ENCODE measurements at regions not wholly inside any gene's neighbourhood (a gene's known extent, or its start where the extent isn't known, plus 50 kb on each side); places are given as distances from the start of the nearest gene placed in this dataset.
"Not testable (repeated sequence)": the region's sequence is repeated elsewhere in the genome, so short reads cannot be mapped to it uniquely, and the experiment has no call there.

GRCh38 chr10:46645110-46645509, 66.2 kb downstream of the SYT15 start:
- H3K9me3 Mint-ChIP-seq; H3K4me1 Mint-ChIP-seq (ENCODE audit: low read depth); H3K36me3 Mint-ChIP-seq (ENCODE audit: low read depth); H3K27ac Mint-ChIP-seq; H3K4me3 Mint-ChIP-seq; H3K27me3 Mint-ChIP-seq: not testable (repeated sequence)

- H3K9me3 Mint-ChIP-seq; H3K4me3 Mint-ChIP-seq; H3K27ac Mint-ChIP-seq; H3K4me1 Mint-ChIP-seq (ENCODE audit: low read depth); H3K27me3 Mint-ChIP-seq; H3K36me3 Mint-ChIP-seq (ENCODE audit: low read depth): not testable (repeated sequence)
Observed at GRCh38 chr10:46646132-46646531, 67.2 kb downstream of the SYT15 start.

- H3K36me3 Mint-ChIP-seq (ENCODE audit: low read depth); H3K4me1 Mint-ChIP-seq (ENCODE audit: low read depth); H3K4me3 Mint-ChIP-seq; H3K27ac Mint-ChIP-seq; H3K9me3 Mint-ChIP-seq; H3K27me3 Mint-ChIP-seq: not testable (repeated sequence)
Observed at GRCh38 chr10:46650967-46651366, 72.0 kb downstream of the SYT15 start.

GRCh38 chr10:46657437-46657836, 78.5 kb downstream of the SYT15 start:
- not testable (repeated sequence) for H3K4me3 Mint-ChIP-seq; H3K9me3 Mint-ChIP-seq; H3K27me3 Mint-ChIP-seq; H3K36me3 Mint-ChIP-seq (ENCODE audit: low read depth); H3K4me1 Mint-ChIP-seq (ENCODE audit: low read depth); H3K27ac Mint-ChIP-seq

- not testable (repeated sequence) for H3K27ac Mint-ChIP-seq; H3K9me3 Mint-ChIP-seq; H3K4me3 Mint-ChIP-seq; H3K36me3 Mint-ChIP-seq (ENCODE audit: low read depth); H3K27me3 Mint-ChIP-seq; H3K4me1 Mint-ChIP-seq (ENCODE audit: low read depth)
Observed at GRCh38 chr10:46660027-46660834, 81.3 kb downstream of the SYT15 start.

GRCh38 chr10:46660835-46661164, 81.9 kb downstream of the SYT15 start:
- not testable (repeated sequence) for H3K4me3 Mint-ChIP-seq; H3K36me3 Mint-ChIP-seq (ENCODE audit: low read depth); H3K27me3 Mint-ChIP-seq; H3K27ac Mint-ChIP-seq; H3K4me1 Mint-ChIP-seq (ENCODE audit: low read depth); H3K9me3 Mint-ChIP-seq

- not testable (repeated sequence) for H3K4me3 Mint-ChIP-seq
Observed at GRCh38 chr10:46665536-46665935, 86.6 kb downstream of the SYT15 start.

GRCh38 chr10:46668357-46668997, 89.5 kb downstream of the SYT15 start:
- H3K27me3 Mint-ChIP-seq; H3K4me1 Mint-ChIP-seq (ENCODE audit: low read depth): not testable (repeated sequence)

More at GRCh38 chr10:46665536-46665935, 86.6 kb downstream of the SYT15 start:
- H3K36me3 Mint-ChIP-seq (ENCODE audit: low read depth); H3K27me3 Mint-ChIP-seq; H3K4me1 Mint-ChIP-seq (ENCODE audit: low read depth); H3K27ac Mint-ChIP-seq; H3K9me3 Mint-ChIP-seq: not testable (repeated sequence)

GRCh38 chr10:46677836-46678435, 99.0 kb downstream of the SYT15 start:
- H3K4me3 Mint-ChIP-seq; H3K27me3 Mint-ChIP-seq; H3K36me3 Mint-ChIP-seq (ENCODE audit: low read depth): not testable (repeated sequence)

More at GRCh38 chr10:46668357-46668997, 89.5 kb downstream of the SYT15 start:
- not testable (repeated sequence) for H3K36me3 Mint-ChIP-seq (ENCODE audit: low read depth); H3K27ac Mint-ChIP-seq; H3K4me3 Mint-ChIP-seq; H3K9me3 Mint-ChIP-seq

GRCh38 chr10:46691397-46691796, 112.5 kb downstream of the SYT15 start:
- H3K4me3 Mint-ChIP-seq; H3K4me1 Mint-ChIP-seq (ENCODE audit: low read depth); H3K36me3 Mint-ChIP-seq (ENCODE audit: low read depth); H3K27ac Mint-ChIP-seq; H3K27me3 Mint-ChIP-seq; H3K9me3 Mint-ChIP-seq: not testable (repeated sequence)

More at GRCh38 chr10:46677836-46678435, 99.0 kb downstream of the SYT15 start:
- H3K9me3 Mint-ChIP-seq; H3K27ac Mint-ChIP-seq; H3K4me1 Mint-ChIP-seq (ENCODE audit: low read depth): not testable (repeated sequence)

GRCh38 chr10:46693218-46693617, 114.3 kb downstream of the SYT15 start:
- H3K27ac Mint-ChIP-seq = not testable (repeated sequence)

GRCh38 chr10:46717264-46717663, 138.3 kb downstream of the SYT15 start:
- H3K4me1 Mint-ChIP-seq (ENCODE audit: low read depth); H3K9me3 Mint-ChIP-seq; H3K27me3 Mint-ChIP-seq; H3K36me3 Mint-ChIP-seq (ENCODE audit: low read depth); H3K4me3 Mint-ChIP-seq; H3K27ac Mint-ChIP-seq: not testable (repeated sequence)

More at GRCh38 chr10:46693218-46693617, 114.3 kb downstream of the SYT15 start:
- not testable (repeated sequence) for H3K27me3 Mint-ChIP-seq; H3K4me1 Mint-ChIP-seq (ENCODE audit: low read depth); H3K36me3 Mint-ChIP-seq (ENCODE audit: low read depth); H3K9me3 Mint-ChIP-seq; H3K4me3 Mint-ChIP-seq

- H3K4me3 Mint-ChIP-seq; H3K36me3 Mint-ChIP-seq (ENCODE audit: low read depth); H3K4me1 Mint-ChIP-seq (ENCODE audit: low read depth); H3K9me3 Mint-ChIP-seq; H3K27ac Mint-ChIP-seq; H3K27me3 Mint-ChIP-seq: not testable (repeated sequence)
Observed at GRCh38 chr10:46718014-46718413, 139.1 kb downstream of the SYT15 start.

GRCh38 chr10:46720386-46720785, 141.5 kb downstream of the SYT15 start:
- H3K36me3 Mint-ChIP-seq (ENCODE audit: low read depth); H3K4me1 Mint-ChIP-seq (ENCODE audit: low read depth); H3K27ac Mint-ChIP-seq; H3K4me3 Mint-ChIP-seq; H3K9me3 Mint-ChIP-seq: not testable (repeated sequence)
- H3K27me3 Mint-ChIP-seq = peaks cover 18% of the 10 kb centered on the region

- H3K9me3 Mint-ChIP-seq; H3K4me3 Mint-ChIP-seq; H3K36me3 Mint-ChIP-seq (ENCODE audit: low read depth); H3K4me1 Mint-ChIP-seq (ENCODE audit: low read depth); H3K27ac Mint-ChIP-seq: not testable (repeated sequence)
- peaks cover 19% of the 10 kb centered on the region for H3K27me3 Mint-ChIP-seq
Observed at GRCh38 chr10:46720811-46721518, 142.0 kb downstream of the SYT15 start.
